Heart left ventricle (tissue), 16 donors: ENCODE measurements at regions not wholly inside any gene's neighbourhood (a gene's known extent, or its start where the extent isn't known, plus 50 kb on each side); places are given as distances from the start of the nearest gene placed in this dataset.

Experiments used
- ATAC-seq, 4 donors: fragments of 200-7000 bp; cut with Tn5 transposase; one replicate each; pipeline ENCODE4 v1.9.1; 2020 to 2022; ENCODE audit warnings: moderate library complexity in 4 of 4, mild to moderate bottlenecking in 3 of 4, moderate number of reproducible peaks in 1 of 4
- DNase-seq, 5 donors: peaks; one replicate each; pipeline ENCODE4 v3.0.0-alpha.2; 2020
- H3K27ac ChIP-seq, 12 donors: fragments of 200-600 bp; sonication (generic) in 4 of 12; one replicate each; pipeline versions ENCODE4 v1.5.0 to v1.8.0; 2016 to 2022; ENCODE audit warnings: mild to moderate bottlenecking in 2 of 12
- H3K27me3 ChIP-seq, 9 donors: fragments of 200-600 bp; sonication (generic) in 2 of 9; one replicate each; pipeline versions ENCODE4 v1.5.1 to v1.8.0; 2016 to 2022; ENCODE audit warnings: mild to moderate bottlenecking in 3 of 9
- H3K36me3 ChIP-seq, 9 donors: fragments of 200-600 bp; sonication (generic) in 2 of 9; one replicate each; pipeline versions ENCODE4 v1.5.0 to v1.8.0; 2018 to 2022; ENCODE audit warnings: mild to moderate bottlenecking in 2 of 9
- H3K4me1 ChIP-seq, 12 donors: fragments of 200-600 bp; sonication (generic) in 4 of 12; one replicate each; pipeline versions ENCODE4 v1.5.0 to v1.8.0; 2016 to 2022; ENCODE audit warnings: mild to moderate bottlenecking in 3 of 12
- H3K4me3 ChIP-seq, 12 donors: fragments of 200-600 bp; sonication (generic) in 4 of 12; one replicate each; pipeline versions ENCODE4 v1.5.0 to v1.8.0; 2017 to 2022; ENCODE audit warnings: mild to moderate bottlenecking in 9 of 12, moderate library complexity in 4 of 12
- H3K9me3 ChIP-seq, 12 donors: fragments of 200-600 bp; sonication (generic) in 4 of 12; one replicate each; pipeline versions ENCODE4 v1.5.0 to v1.8.0; 2016 to 2022; ENCODE audit warnings: mild to moderate bottlenecking in 1 of 12
- CTCF ChIP-seq, 12 donors: fragments of 200-600 bp; sonication (generic) in 4 of 12; IDR thresholded peaks; one replicate each; pipeline versions ENCODE4 v1.5.0 to v1.8.0; 2018 to 2022; ENCODE audit warnings: antibody characterized with exemption in 12 of 12, mild to moderate bottlenecking in 5 of 12
- POLR2A ChIP-seq, 2 donors: fragments of 450-650 bp; IDR thresholded peaks; one replicate each; pipeline ENCODE4 v1.6.1; 2017; ENCODE audit warnings: antibody characterized with exemption in 2 of 2, mild to moderate bottlenecking in 2 of 2, moderate library complexity in 2 of 2
- WGBS, 4 donors: extraction: QIAGEN DNeasy Blood & Tissue Kit in 2 of 4; methylation state at CpG; one replicate each; pipeline versions ENCODE4 v1.1.5 to v1.1.7; 2013 to 2018; 5-methylcytosine and 5-hydroxymethylcytosine counted together
- intact Hi-C, 10 donors: fragments of 100-400 bp; cut with DNase I; formaldehyde crosslinking; loops; one replicate each; pipeline versions ENCODE4 v1.11.1 to v1.14.2; 2022
- donor health status: ischemic (EF 13 %, LVEDD 7.1; RV severe dilation, severe dysfunction).
- donor health status: healthy with polysubstance abuse.
- donor health status: DM: no; HTN: yes; CAD: no.
- donor health status: DM: no; HTN: no; CAD: no.
- donor health status: ischemic (EF 25% LVEDD 6.9; RV normal size, moderate dysfunction).
- donor health status: ischemic (EF 25% LVEDD 5.7; RV mildly dilated, moderate dysfunction).
- donor health status: healthy.
- donor health status: DM: yes; HTN: yes; CAD: no.
- donor health status: ischemic (EF 35%, LVEDD 5.7; RV mildly dilated, moderate dysfunction).
- donor health status: nonischemic (EF 11% LVEDD 7.7; RV severe dilation, severe dysfunction).
- donor health status: DM: yes; HTN: yes; CAD: no.
- donor health status: PGD.
- donor health status: ischemic (EF 29% LVEDD 5.4; RV normal size, mild dysfunction).
- donor health status: nonischemic (EF 23%, LVEDD 6.1; RV moderate dilation, normal function).

- WGBS, 4 donors, result 54 to 69% (median 63%) methylated on average over 9 of the region's 9 CpGs
- Histone ChIP-seq H3K27me3 (peaks cover 0 to 25% (median 6%) of the 10 kb centered on the region in 9 donors), H3K9me3 (no peaks in the 10 kb centered on the region), H3K36me3 (no peaks in the 10 kb centered on the region), H3K27ac (no peak overlapping the region), H3K4me1 (peaks cover 0 to 4% (median 0%) of the 10 kb centered on the region in 12 donors), H3K4me3 (no peak overlapping the region)
- no peak for TF ChIP-seq POLR2A (IDR thresholded peaks at IDR 0.05)
- TF ChIP-seq CTCF (IDR thresholded peaks at IDR 0.05), result no peak
- ATAC-seq, result no peak
- no peak for DNase-seq
- intact Hi-C loops, result loop anchor here in 4 of 10 donors (5.0 kb wide), 2 partner anchors 198 to 423 kb away; no protein-coding TSS in a partner anchor
These were observed 236.8 kb downstream of the GRIN2B start for GRCh38 chr12:13744561-13744960.

DNA sequence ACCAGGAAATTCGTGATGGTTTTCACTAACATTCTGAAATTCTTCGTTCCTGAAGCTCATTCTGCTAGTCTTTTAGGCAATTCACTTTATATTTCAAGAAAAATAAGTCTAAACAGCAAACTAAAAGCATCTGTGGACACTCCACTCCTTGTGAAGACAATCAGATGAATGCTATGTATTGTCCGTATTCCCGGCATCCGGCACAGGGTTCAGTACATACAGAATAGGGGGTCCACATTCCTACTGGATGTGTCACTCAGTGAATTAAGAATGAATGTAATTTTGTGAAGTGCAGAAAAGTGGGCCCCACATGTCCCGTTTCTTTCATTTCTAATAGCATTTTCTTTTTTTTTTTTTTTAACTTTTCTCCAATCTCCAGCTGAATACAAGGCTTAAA lies 241.3 kb downstream of the GRIN2B start:
- no peak for TF ChIP-seq POLR2A (IDR thresholded peaks at IDR 0.05)
- TF ChIP-seq CTCF (IDR thresholded peaks at IDR 0.05), result no peak
- intact Hi-C loops, result loop anchor here in 4 of 10 donors (5.0 kb wide), 2 partner anchors 202 to 427 kb away; no protein-coding TSS in a partner anchor
- ATAC-seq, result no peak
- 59 to 72% (median 68%) methylated on average over 6 of the region's 6 CpGs for WGBS, 4 donors
- Histone ChIP-seq H3K9me3 (no peaks in the 10 kb centered on the region), H3K4me3 (no peak overlapping the region), H3K36me3 (no peaks in the 10 kb centered on the region), H3K4me1 (peaks cover 0 to 4% (median 0%) of the 10 kb centered on the region in 12 donors), H3K27ac (no peak overlapping the region), H3K27me3 (peaks cover 0 to 28% (median 2%) of the 10 kb centered on the region in 9 donors)
- no peak for DNase-seq

DNA sequence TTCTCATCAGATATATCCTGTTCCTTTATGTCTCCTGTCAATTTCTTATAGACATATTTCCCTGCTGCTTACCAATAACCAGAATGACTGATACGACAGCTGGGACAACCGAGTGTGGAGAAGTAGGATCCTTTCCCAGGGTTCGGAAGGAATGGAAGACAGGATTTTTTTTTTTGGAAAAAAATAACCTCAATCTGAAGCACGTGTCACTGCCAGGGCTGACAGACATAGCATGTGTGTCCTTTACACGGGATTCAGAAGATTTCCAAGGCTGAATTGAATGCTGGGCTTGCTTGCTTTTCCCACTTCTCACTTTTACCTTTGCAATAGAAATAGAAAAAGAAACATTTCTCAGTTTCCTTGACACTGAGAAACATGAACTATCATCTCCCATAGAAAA lies 245.7 kb downstream of the GRIN2B start:
- Histone ChIP-seq H3K27me3 (peaks cover 0 to 11% (median 0%) of the 10 kb centered on the region in 9 donors), H3K4me3 (no peak overlapping the region), H3K27ac (no peak overlapping the region), H3K36me3 (no peaks in the 10 kb centered on the region), H3K9me3 (no peaks in the 10 kb centered on the region), H3K4me1 (peaks cover 0 to 4% (median 0%) of the 10 kb centered on the region in 12 donors)
- intact Hi-C loops, result loop anchor here in 6 of 10 donors (5.0 to 10.0 kb wide), 3 partner anchors 207 to 432 kb away; no protein-coding TSS in a partner anchor
- ATAC-seq (no peak), DNase-seq (no peak)
- 83 to 88% (median 86%) methylated on average over 5 of the region's 5 CpGs for WGBS, 4 donors
- no peak for TF ChIP-seq CTCF (IDR thresholded peaks at IDR 0.05)
- no peak for TF ChIP-seq POLR2A (IDR thresholded peaks at IDR 0.05)

DNA sequence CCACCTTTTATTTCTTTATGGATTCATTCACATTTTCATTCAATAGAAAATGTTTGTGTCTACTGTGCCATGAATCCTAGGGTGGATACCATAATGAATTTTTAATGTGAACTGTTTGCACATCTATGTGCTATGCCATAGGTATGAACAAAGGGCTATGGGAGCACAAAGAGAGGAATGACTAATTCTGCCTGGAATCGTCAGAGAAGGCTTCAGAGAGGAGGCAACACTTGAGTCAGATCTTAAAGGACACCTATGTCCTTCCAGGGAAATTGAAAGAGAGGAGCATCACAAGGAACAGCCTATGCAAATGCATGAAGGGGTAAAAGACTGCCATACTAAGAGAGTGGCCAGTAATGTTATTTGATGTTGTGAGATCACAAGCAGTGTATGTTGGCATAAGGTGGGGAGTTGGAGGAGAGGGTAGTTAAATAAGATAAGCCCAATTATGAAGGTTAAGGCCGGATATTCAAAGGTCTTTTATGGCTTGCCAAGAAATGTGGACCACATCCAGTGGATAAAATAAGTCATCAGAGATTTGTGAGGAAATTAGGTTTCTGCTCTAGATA lies 246.7 kb downstream of the GRIN2B start:
- intact Hi-C loops, result loop anchor here in 6 of 10 donors (5.0 to 10.0 kb wide), 3 partner anchors 208 to 433 kb away; no protein-coding TSS in a partner anchor
- ATAC-seq, result no peak

More for the DNA sequence above, 246.7 kb downstream of the GRIN2B start:
- TF ChIP-seq CTCF (IDR thresholded peaks at IDR 0.05) (no peak), POLR2A (IDR thresholded peaks at IDR 0.05) (no peak)
- no peaks in the 10 kb centered on the region for H3K9me3 ChIP-seq
- no peaks in the 10 kb centered on the region for H3K4me1 ChIP-seq
- H3K27ac ChIP-seq, result no peak overlapping the region
- 56 to 68% (median 61%) methylated on average over 2 of the region's 2 CpGs for WGBS, 4 donors
- H3K27me3 ChIP-seq, result peaks cover 0 to 11% (median 0%) of the 10 kb centered on the region in 9 donors
- no peaks in the 10 kb centered on the region for H3K36me3 ChIP-seq
- no peak overlapping the region for H3K4me3 ChIP-seq
- DNase-seq, result no peak
